ENCODE measurements at regions not wholly inside any gene's neighbourhood (a gene's known extent, or its start where the extent isn't known, plus 50 kb on each side); places are given as distances from the start of the nearest gene placed in this dataset.

DNA sequence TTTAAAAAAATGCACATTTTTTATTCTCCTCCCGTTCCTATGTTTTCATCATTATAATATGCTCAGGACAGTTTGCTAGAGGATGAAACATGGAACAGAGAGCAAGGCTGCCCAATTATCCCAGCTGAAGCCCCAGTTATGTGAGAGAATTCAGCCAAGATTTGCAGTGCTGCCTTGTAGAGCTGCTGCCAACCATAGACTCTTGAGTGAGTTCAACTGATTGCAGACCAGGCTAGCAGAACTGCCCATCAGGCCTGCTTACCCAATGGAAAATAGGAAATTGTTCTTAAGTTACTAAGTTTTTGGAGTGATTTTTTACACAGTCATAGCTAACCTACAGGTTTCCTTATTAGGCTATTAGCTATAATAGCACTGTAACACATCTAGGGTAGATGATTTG is 128.7 kb upstream of the VGLL2 start:
- Histone ChIP-seq H2AK5ac (ENCODE audit: insufficient read length, low read length) (no peak overlapping the region), H2BK5ac (ENCODE audit: insufficient read length, low read length) (no peak overlapping the region), H3T11ph (ENCODE audit: low read length) (no peak overlapping the region), H3K9ac (ENCODE audit: extremely low read depth, insufficient read length, low read length) (no peak overlapping the region), H2AFZ (ENCODE audit: low read length) (no peak overlapping the region), H3K18ac (ENCODE audit: insufficient read length, low read depth, low read length) (no peak overlapping the region), H3K14ac (ENCODE audit: insufficient read depth, low read length) (no peak overlapping the region), H3K79me1 (ENCODE audit: insufficient read depth, low read depth, low read length, poor library complexity, severe bottlenecking) (no peaks in the 10 kb centered on the region), H3K9me3 (ENCODE audit: control insufficient read depth, low read depth, low read length) (no peaks in the 10 kb centered on the region), H3K23ac (ENCODE audit: insufficient read length, low read depth, low read length) (no peak overlapping the region), H3K23me2 (ENCODE audit: insufficient read length, low read depth, low read length, poor library complexity, severe bottlenecking) (no peaks in the 10 kb centered on the region), H4K8ac (replicated peaks; ENCODE audit: insufficient read length, low read depth, low read length) (no peak overlapping the region), H3K4ac (ENCODE audit: low read depth, low read length) (no peak overlapping the region), H4K5ac (ENCODE audit: insufficient read length, low read depth, low read length) (no peak overlapping the region), H3K4me1 (ENCODE audit: insufficient read depth, low read length) (0 out of 2 replicates have a peak, but pooled peaks cover 2% of the 10 kb centered on the region), H4K20me1 (ENCODE audit: control insufficient read depth, insufficient read depth, insufficient read length) (no peaks in the 10 kb centered on the region), H2BK12ac (ENCODE audit: insufficient read length, low read depth, low read length) (no peak overlapping the region), H3K4me2 (ENCODE audit: insufficient read depth, insufficient read length, low read length) (no peak overlapping the region), H3K27ac (ENCODE audit: insufficient read length, low read depth, low read length) (no peak overlapping the region), H3K56ac (ENCODE audit: insufficient read length, low read depth, low read length) (no peak overlapping the region), H3K79me2 (ENCODE audit: insufficient read depth, low read length) (no peaks in the 10 kb centered on the region), H2BK15ac (ENCODE audit: low read depth, low read length) (no peak overlapping the region), H2BK20ac (ENCODE audit: low read depth, low read length, poor library complexity, severe bottlenecking) (no peak overlapping the region), H4K91ac (ENCODE audit: insufficient read length, low read depth, low read length) (no peak overlapping the region), H3K27me3 (ENCODE audit: insufficient read depth, low read length) (no peaks in the 10 kb centered on the region), H2BK120ac (ENCODE audit: low read depth, low read length, poor library complexity, severe bottlenecking) (no peak overlapping the region)
- no peaks in the 10 kb centered on the region for H3K27me3 Mint-ChIP-seq (ENCODE audit: low read depth)
- H3K9me3 Mint-ChIP-seq = no peaks in the 10 kb centered on the region
- WGBS (ENCODE audit: extremely low coverage, insufficient read length, low lambda C conversion rate) = no CpG with 5 or more reads among the region's 1 CpG
- H3K4me3 Mint-ChIP-seq = no peak overlapping the region
- peaks cover 3% of the 10 kb centered on the region in 2 experiments for H3K4me1 Mint-ChIP-seq
- H3K36me3 Mint-ChIP-seq (ENCODE audit: insufficient read depth in 1 of 3, low read depth in 3 of 3) = no peaks in the 10 kb centered on the region
- no peak for DNase-seq
- no peak overlapping the region for H3K27ac Mint-ChIP-seq
- TF ChIP-seq, protein P1, sequence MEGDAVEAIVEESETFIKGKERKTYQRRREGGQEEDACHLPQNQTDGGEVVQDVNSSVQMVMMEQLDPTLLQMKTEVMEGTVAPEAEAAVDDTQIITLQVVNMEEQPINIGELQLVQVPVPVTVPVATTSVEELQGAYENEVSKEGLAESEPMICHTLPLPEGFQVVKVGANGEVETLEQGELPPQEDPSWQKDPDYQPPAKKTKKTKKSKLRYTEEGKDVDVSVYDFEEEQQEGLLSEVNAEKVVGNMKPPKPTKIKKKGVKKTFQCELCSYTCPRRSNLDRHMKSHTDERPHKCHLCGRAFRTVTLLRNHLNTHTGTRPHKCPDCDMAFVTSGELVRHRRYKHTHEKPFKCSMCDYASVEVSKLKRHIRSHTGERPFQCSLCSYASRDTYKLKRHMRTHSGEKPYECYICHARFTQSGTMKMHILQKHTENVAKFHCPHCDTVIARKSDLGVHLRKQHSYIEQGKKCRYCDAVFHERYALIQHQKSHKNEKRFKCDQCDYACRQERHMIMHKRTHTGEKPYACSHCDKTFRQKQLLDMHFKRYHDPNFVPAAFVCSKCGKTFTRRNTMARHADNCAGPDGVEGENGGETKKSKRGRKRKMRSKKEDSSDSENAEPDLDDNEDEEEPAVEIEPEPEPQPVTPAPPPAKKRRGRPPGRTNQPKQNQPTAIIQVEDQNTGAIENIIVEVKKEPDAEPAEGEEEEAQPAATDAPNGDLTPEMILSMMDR (conservative IDR thresholded peaks at IDR 0.05) = no peak
